Cardiac muscle cell (in vitro differentiated cells and primary cell): ENCODE measurements at regions not wholly inside any gene's neighbourhood (a gene's known extent, or its start where the extent isn't known, plus 50 kb on each side); places are given as distances from the start of the nearest gene placed in this dataset.
A peak's percentile ranks its signal among the peaks of the same experiment; 100 is the strongest.

Experiments used
- DNase-seq, 2 donors: peaks; one replicate each; pipeline versions ENCODE4 v3.0.0 to v3.0.0-alpha.2; 2010 to 2017; ENCODE audit warnings: low read depth in 1 of 2, low spot score in 1 of 2
- H3K27ac ChIP-seq: fragments of 200-600 bp; sonication (generic); 2 replicates; pipeline ENCODE4 v1.5.1; 2016
- H3K27me3 ChIP-seq: fragments of 200-600 bp; sonication (generic); 2 replicates; pipeline ENCODE4 v1.6.0; 2016; ENCODE audit warnings: control low read depth
- H3K36me3 ChIP-seq: fragments of 200-600 bp; sonication (generic); 2 replicates; pipeline ENCODE4 v1.5.1; 2016; ENCODE audit warnings: control low read depth
- H3K4me1 ChIP-seq: fragments of 200-600 bp; sonication (generic); 2 replicates; pipeline ENCODE4 v1.8.1; 2017; ENCODE audit warnings: low read depth, mild to moderate bottlenecking, mixed run types
- H3K4me3 ChIP-seq: fragments of 200-600 bp; sonication (generic); 2 replicates; pipeline ENCODE4 v1.5.1; 2016; ENCODE audit warnings: mild to moderate bottlenecking
- H3K9me3 ChIP-seq: fragments of 200-600 bp; sonication (generic); 2 replicates; pipeline ENCODE4 v1.5.1; 2017; ENCODE audit warnings: low read depth, mild to moderate bottlenecking, control low read depth
- CTCF ChIP-seq: IDR thresholded peaks from 2 replicates; pipeline ENCODE4 v1.5.1; 2012; ENCODE audit warnings: low read depth, mild to moderate bottlenecking, low read length

- Histone ChIP-seq H3K9me3 (no peaks in the 10 kb centered on the region), H3K27ac (no peak overlapping the region), H3K36me3 (no peaks in the 10 kb centered on the region), H3K27me3 (no peaks in the 10 kb centered on the region), H3K4me1 (no peaks in the 10 kb centered on the region), H3K4me3 (no peak overlapping the region)
- DNase-seq: no peak
- TF ChIP-seq CTCF: no peak
Observed at GRCh38 chrX:77143907-77144306, 303.3 kb upstream of the FGF16 start.

DNA sequence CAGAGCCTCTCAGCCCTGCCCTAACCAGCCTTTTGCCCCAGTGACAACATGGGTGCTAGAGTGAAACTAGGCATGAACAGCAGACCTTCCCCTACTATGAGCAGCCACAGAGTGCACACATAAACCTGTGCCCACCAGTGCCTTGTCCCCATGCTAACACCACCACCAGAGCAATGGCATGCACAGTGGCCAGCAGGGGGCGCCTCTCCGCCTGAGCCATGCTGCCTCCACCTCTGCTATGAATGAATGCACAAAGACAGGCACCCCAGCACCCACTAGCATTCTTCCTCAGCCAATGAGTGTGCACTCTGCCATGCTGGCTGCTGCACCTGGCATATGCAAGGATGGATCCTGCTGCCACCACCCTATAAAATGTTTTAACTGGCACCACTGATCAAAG, 286.9 kb upstream of the FGF16 start:
- Histone ChIP-seq H3K4me1 (no peaks in the 10 kb centered on the region), H3K9me3 (peaks cover 4% of the 10 kb centered on the region), H3K4me3 (no peak overlapping the region), H3K27ac (no peak overlapping the region), H3K36me3 (no peaks in the 10 kb centered on the region), H3K27me3 (no peaks in the 10 kb centered on the region)
- TF ChIP-seq CTCF: no peak
- DNase-seq: no peak

DNA sequence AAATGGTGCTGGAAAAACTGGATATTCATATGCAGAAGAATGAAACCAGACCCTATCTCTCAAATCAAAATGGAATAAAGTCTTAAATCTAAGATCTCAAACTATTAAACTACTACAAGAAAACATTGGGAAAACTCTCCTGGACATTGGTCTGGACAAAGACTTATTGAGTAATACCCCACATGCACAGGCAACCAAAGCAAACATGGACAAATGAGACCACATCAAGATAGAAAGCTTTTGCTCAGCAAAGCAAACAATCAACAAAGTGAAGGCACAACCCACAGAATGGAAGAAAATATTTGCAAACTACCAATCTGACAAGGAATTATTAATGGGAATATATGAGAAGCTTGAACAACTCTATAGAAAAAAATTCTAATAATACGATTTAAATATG, 284.4 kb upstream of the FGF16 start:
- Histone ChIP-seq H3K36me3 (no peaks in the 10 kb centered on the region), H3K27ac (no peak overlapping the region), H3K4me3 (no peak overlapping the region), H3K4me1 (no peaks in the 10 kb centered on the region), H3K9me3 (peaks cover 4% of the 10 kb centered on the region), H3K27me3 (no peaks in the 10 kb centered on the region)
- no peak for TF ChIP-seq CTCF
- no peak for DNase-seq

- Histone ChIP-seq H3K27me3 (no peaks in the 10 kb centered on the region), H3K27ac (no peak overlapping the region), H3K4me1 (no peaks in the 10 kb centered on the region), H3K36me3 (no peaks in the 10 kb centered on the region), H3K9me3 (peaks cover 4% of the 10 kb centered on the region), H3K4me3 (no peak overlapping the region)
- peak in 1 of 2 donors; percentile 6 for DNase-seq
- no peak for TF ChIP-seq CTCF
Observed at GRCh38 chrX:77167993-77168392, 279.2 kb upstream of the FGF16 start.

- DNase-seq: no peak
- no peaks in the 10 kb centered on the region for H3K36me3 ChIP-seq
- H3K27ac ChIP-seq: no peak overlapping the region
- H3K27me3 ChIP-seq: no peaks in the 10 kb centered on the region
- no peak for TF ChIP-seq CTCF
- H3K9me3 ChIP-seq: no peaks in the 10 kb centered on the region
- no peaks in the 10 kb centered on the region for H3K4me1 ChIP-seq
- no peak overlapping the region for H3K4me3 ChIP-seq
Observed at GRCh38 chrX:77174680-77175519, 272.3 kb upstream of the FGF16 start.

GRCh38 chrX:77200663-77201062, 246.5 kb upstream of the FGF16 start:
- Histone ChIP-seq H3K27ac (no peak overlapping the region), H3K27me3 (no peaks in the 10 kb centered on the region), H3K9me3 (no peaks in the 10 kb centered on the region), H3K4me1 (no peaks in the 10 kb centered on the region), H3K36me3 (no peaks in the 10 kb centered on the region), H3K4me3 (no peak overlapping the region)
- DNase-seq: no peak
- no peak for TF ChIP-seq CTCF
